GM23248 (cell line): ENCODE measurements at regions not wholly inside any gene's neighbourhood (a gene's known extent, or its start where the extent isn't known, plus 50 kb on each side); places are given as distances from the start of the nearest gene placed in this dataset.

Experiments used
- EZH2 ChIP-seq: fragments of 200-600 bp; sonication (generic); IDR thresholded peaks from 2 replicates; pipeline ENCODE4 v1.6.1; 2018; ENCODE audit warnings: antibody characterized with exemption, mild to moderate bottlenecking; ENCODE audit not compliant: insufficient read depth, poor library complexity, severe bottlenecking
- EZH2phosphoT487 ChIP-seq: fragments of 200-600 bp; sonication (generic); IDR thresholded peaks from 2 replicates; pipeline ENCODE4 v1.6.1; 2018; ENCODE audit warnings: antibody characterized with exemption, moderate library complexity, mild to moderate bottlenecking, low read depth; ENCODE audit not compliant: insufficient read depth

- TF ChIP-seq EZH2phosphoT487 = no peak
- no peak for TF ChIP-seq EZH2
Measured at GRCh38 chr1:181984006-181984405, 77.5 kb downstream of the ZNF648 start.
